OCI-LY1 (cell line): ENCODE measurements at regions not wholly inside any gene's neighbourhood (a gene's known extent, or its start where the extent isn't known, plus 50 kb on each side); places are given as distances from the start of the nearest gene placed in this dataset.
"Not testable (repeated sequence)": the region's sequence is repeated elsewhere in the genome, so short reads cannot be mapped to it uniquely, and the experiment has no call there.

Experiments used
- H2AFZ ChIP-seq: fragments of 200-600 bp; sonication (generic), shearing (Covaris generic); 2 replicates; pipeline ENCODE4 v1.6.0; 2014; ENCODE audit warnings: antibody characterized with exemption, mild to moderate bottlenecking, low read length
- H3F3A ChIP-seq: fragments of 200-600 bp; sonication (generic), shearing (Covaris generic); 2 replicates; pipeline ENCODE4 v1.6.0; 2014; ENCODE audit warnings: mild to moderate bottlenecking, antibody characterized with exemption, low read length, moderate library complexity; ENCODE audit not compliant: insufficient read depth
- H3K27ac ChIP-seq: fragments of 200-600 bp; sonication (generic); 2 replicates; pipeline ENCODE4 v1.5.1; 2014; ENCODE audit warnings: low read length, mixed run types, mild to moderate bottlenecking, low read depth; ENCODE audit not compliant: poor library complexity, severe bottlenecking
- H3K27me3 ChIP-seq: fragments of 200-600 bp; sonication (generic); 2 replicates; pipeline ENCODE4 v1.6.0; 2014; ENCODE audit warnings: antibody characterized with exemption, mild to moderate bottlenecking, low read length, moderate library complexity; ENCODE audit not compliant: insufficient read depth
- H3K36me3 ChIP-seq: fragments of 200-600 bp; sonication (generic); 2 replicates; pipeline ENCODE4 v1.6.1; 2014; ENCODE audit warnings: mild to moderate bottlenecking, antibody characterized with exemption, low read length, moderate library complexity, mixed read lengths; ENCODE audit not compliant: insufficient read depth
- H3K4me1 ChIP-seq: fragments of 200-600 bp; sonication (generic); 2 replicates; pipeline ENCODE4 v1.5.1; 2014; ENCODE audit warnings: mild to moderate bottlenecking, low read length, moderate library complexity; ENCODE audit not compliant: insufficient read depth, severe bottlenecking
- H3K4me2 ChIP-seq: fragments of 200-600 bp; sonication (generic), shearing (Covaris generic); 2 replicates; pipeline ENCODE4 v1.6.1; 2014; ENCODE audit warnings: low read length
- H3K4me3 ChIP-seq: fragments of 200-600 bp; sonication (generic); 2 replicates; pipeline ENCODE4 v1.5.1; 2014; ENCODE audit warnings: low read length, low read depth, mild to moderate bottlenecking, mixed read lengths; ENCODE audit not compliant: poor library complexity, severe bottlenecking
- H3K79me2 ChIP-seq: fragments of 200-600 bp; shearing (Covaris generic); 2 replicates; pipeline ENCODE4 v1.6.1; 2016; ENCODE audit warnings: mixed run types, low read length, mixed read lengths; ENCODE audit not compliant: insufficient read depth
- H3K9ac ChIP-seq: fragments of 200-600 bp; sonication (generic), shearing (Covaris generic); 2 replicates; pipeline ENCODE4 v1.6.1; 2014; ENCODE audit warnings: mild to moderate bottlenecking, low read length, mixed read lengths
- H3K9me2 ChIP-seq: fragments of 200-600 bp; sonication (generic), shearing (Covaris generic); 2 replicates; pipeline ENCODE4 v1.6.1; 2014; ENCODE audit warnings: low read depth, mild to moderate bottlenecking, low read length, mixed read lengths
- H3K9me3 ChIP-seq: fragments of 200-600 bp; shearing (Covaris generic); 2 replicates; pipeline ENCODE4 v1.6.1; 2014; ENCODE audit warnings: low read length, mixed read lengths
- H4K20me1 ChIP-seq: fragments of 200-600 bp; sonication (generic), shearing (Covaris generic); 2 replicates; pipeline ENCODE4 v1.6.0; 2016; ENCODE audit warnings: mild to moderate bottlenecking, low read length; ENCODE audit not compliant: insufficient read depth
- CTCF ChIP-seq: fragments of 200-600 bp; sonication (generic), shearing (Covaris generic); IDR thresholded peaks from 2 replicates; pipeline ENCODE4 v1.5.1; 2017; ENCODE audit warnings: mild to moderate bottlenecking, antibody characterized with exemption, low read length, moderate library complexity, mixed read lengths
- EZH2 ChIP-seq: fragments of 200-600 bp; sonication (generic), shearing (Covaris generic); IDR thresholded peaks from 2 replicates; pipeline ENCODE4 v1.8.0; 2017; ENCODE audit warnings: borderline replicate concordance, mixed run types, mild to moderate bottlenecking, antibody characterized with exemption, low read length, moderate library complexity, mixed read lengths

GRCh38 chr4:137851435-137851834 is 319.1 kb upstream of the PCDH18 start:
- H3K4me2 ChIP-seq = no peak overlapping the region
- no peak overlapping the region for H2AFZ ChIP-seq
- H3F3A ChIP-seq = no peaks in the 10 kb centered on the region

GRCh38 chr4:137827945-137828344 is 295.7 kb upstream of the PCDH18 start:
- H3K4me1 ChIP-seq, H3K4me2 ChIP-seq, H3K9me2 ChIP-seq, H4K20me1 ChIP-seq, H3K27me3 ChIP-seq, H3K9me3 ChIP-seq, H3K9ac ChIP-seq, H3K79me2 ChIP-seq, H3K4me3 ChIP-seq, H3K27ac ChIP-seq, H3K36me3 ChIP-seq, H2AFZ ChIP-seq, H3F3A ChIP-seq: not testable (repeated sequence)

More at GRCh38 chr4:137851435-137851834, 319.1 kb upstream of the PCDH18 start:
- H3K9me2 ChIP-seq = no peaks in the 10 kb centered on the region
- no peaks in the 10 kb centered on the region for H3K27me3 ChIP-seq
- TF ChIP-seq CTCF (no peak), EZH2 (no peak)
- H3K9me3 ChIP-seq = no peaks in the 10 kb centered on the region
- H4K20me1 ChIP-seq = no peaks in the 10 kb centered on the region
- no peak overlapping the region for H3K4me3 ChIP-seq
- H3K79me2 ChIP-seq = no peaks in the 10 kb centered on the region
- H3K36me3 ChIP-seq = no peaks in the 10 kb centered on the region
- H3K4me1 ChIP-seq = no peaks in the 10 kb centered on the region
- no peak overlapping the region for H3K9ac ChIP-seq
- H3K27ac ChIP-seq = no peak overlapping the region

GRCh38 chr4:137825505-137825904 is 293.2 kb upstream of the PCDH18 start:
- Histone ChIP-seq H3K4me2 (no peak overlapping the region), H3K9ac (no peak overlapping the region), H3K36me3 (no peaks in the 10 kb centered on the region), H4K20me1 (no peaks in the 10 kb centered on the region), H3K27me3 (no peaks in the 10 kb centered on the region), H3K79me2 (no peaks in the 10 kb centered on the region), H3K27ac (no peak overlapping the region), H3K9me3 (no peaks in the 10 kb centered on the region), H3K4me1 (no peaks in the 10 kb centered on the region), H3K9me2 (no peaks in the 10 kb centered on the region), H3K4me3 (no peak overlapping the region), H2AFZ (no peak overlapping the region), H3F3A (no peaks in the 10 kb centered on the region)
- TF ChIP-seq CTCF = no peak
- TF ChIP-seq EZH2 = no peak

GRCh38 chr4:137823007-137823406 is 290.7 kb upstream of the PCDH18 start:
- Histone ChIP-seq H3F3A (no peaks in the 10 kb centered on the region), H3K9ac (no peak overlapping the region), H3K9me2 (no peaks in the 10 kb centered on the region), H4K20me1 (no peaks in the 10 kb centered on the region), H3K79me2 (no peaks in the 10 kb centered on the region), H3K36me3 (no peaks in the 10 kb centered on the region), H3K4me1 (no peaks in the 10 kb centered on the region), H2AFZ (no peak overlapping the region), H3K27me3 (no peaks in the 10 kb centered on the region), H3K9me3 (no peaks in the 10 kb centered on the region), H3K27ac (no peak overlapping the region), H3K4me3 (no peak overlapping the region), H3K4me2 (no peak overlapping the region)
- TF ChIP-seq CTCF (no peak), EZH2 (no peak)
